ENCODE measurements at regions not wholly inside any gene's neighbourhood (a gene's known extent, or its start where the extent isn't known, plus 50 kb on each side); places are given as distances from the start of the nearest gene placed in this dataset.
A peak's percentile ranks its signal among the peaks of the same experiment; 100 is the strongest.

- no peak for DNase-seq
Observed at GRCh38 chr2:153105829-153106578, 372.6 kb downstream of the RPRM start.

DNA sequence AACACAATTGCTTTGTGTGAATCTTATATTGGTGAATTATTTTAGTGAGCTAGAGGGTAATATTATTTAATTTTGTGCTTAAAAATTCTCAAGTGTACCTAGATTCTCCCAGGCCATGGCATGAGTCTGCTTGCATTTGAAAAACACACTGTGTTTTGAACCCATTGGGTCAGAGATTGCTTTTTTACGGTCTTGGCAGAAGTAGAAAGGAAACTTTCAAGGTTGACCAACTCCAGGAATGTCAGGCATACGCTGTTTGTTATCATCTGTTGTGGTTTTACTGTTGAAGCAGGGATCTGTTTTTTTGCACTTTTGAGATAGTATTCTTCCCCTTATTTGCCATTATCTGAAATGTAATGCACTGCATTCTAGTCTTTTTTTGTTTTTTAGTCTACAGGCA, 377.4 kb downstream of the RPRM start:
- no peak for DNase-seq

- DNase-seq, result no peak
Observed at GRCh38 chr2:153100151-153100550, 378.4 kb downstream of the RPRM start.

GRCh38 chr2:153098073-153098472, 379.7 kb downstream of the ARL6IP6 start:
- no peak for DNase-seq

DNA sequence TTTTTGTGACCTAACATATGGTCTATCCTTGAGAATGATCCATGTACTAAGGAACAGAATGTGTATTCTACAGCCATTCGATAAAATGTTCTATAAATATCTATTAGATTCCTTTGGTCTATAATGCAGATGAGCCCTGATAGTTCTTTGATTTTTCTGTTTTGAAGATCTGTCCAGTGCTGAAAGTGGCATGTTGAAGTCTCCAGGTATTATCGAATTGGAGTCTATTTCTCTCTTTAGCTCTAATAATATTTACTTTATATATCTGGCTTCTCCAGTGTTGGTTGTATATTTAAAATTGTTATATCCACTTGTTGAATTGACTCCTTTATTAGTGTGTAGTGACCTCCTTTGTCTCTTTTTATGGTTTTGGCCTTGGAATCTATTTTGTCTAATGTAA, 377.9 kb downstream of the ARL6IP6 start:
- no peak for DNase-seq

DNA sequence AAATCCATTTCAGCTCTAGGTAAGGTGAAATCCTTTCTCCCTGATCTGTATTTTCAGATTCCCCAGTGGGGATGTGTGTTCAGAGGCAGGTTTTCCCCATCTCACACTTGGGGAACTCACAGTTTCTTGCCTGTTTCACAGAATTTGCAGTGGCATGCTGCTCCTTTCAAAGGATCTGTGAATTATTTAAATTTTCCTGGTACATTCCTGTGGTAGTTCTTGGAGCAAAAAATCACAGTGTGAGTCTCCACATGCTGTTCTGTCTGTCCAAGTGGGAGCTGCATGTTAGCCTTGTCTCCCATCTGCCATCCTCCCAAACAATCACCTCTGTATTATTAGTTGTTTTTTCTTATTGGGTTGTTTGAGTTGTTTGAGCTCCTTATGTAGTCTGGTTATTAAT, 372.9 kb downstream of the ARL6IP6 start:
- no peak for DNase-seq

GRCh38 chr2:153079315-153079714, 360.9 kb downstream of the ARL6IP6 start:
- DNase-seq, result no peak

DNA sequence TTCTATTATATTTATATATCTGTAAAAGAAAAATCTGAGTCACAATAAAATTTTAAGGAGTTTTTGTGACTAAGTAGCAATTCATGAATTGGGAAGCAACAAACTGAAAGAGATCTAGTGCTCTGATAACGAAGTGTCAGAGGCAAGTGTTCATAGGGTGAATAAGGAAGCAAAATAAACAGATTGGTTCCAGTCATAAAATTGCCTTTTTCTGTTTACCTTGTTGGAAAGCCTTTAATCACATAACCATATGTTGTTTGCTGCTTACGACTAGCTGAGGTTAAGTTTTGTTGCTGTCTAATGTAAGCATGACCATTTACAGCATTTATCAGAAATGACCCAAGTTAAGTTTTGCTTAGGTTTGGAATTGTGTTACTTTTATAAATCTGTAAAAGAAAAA, 358.9 kb downstream of the ARL6IP6 start:
- no peak for DNase-seq

DNA sequence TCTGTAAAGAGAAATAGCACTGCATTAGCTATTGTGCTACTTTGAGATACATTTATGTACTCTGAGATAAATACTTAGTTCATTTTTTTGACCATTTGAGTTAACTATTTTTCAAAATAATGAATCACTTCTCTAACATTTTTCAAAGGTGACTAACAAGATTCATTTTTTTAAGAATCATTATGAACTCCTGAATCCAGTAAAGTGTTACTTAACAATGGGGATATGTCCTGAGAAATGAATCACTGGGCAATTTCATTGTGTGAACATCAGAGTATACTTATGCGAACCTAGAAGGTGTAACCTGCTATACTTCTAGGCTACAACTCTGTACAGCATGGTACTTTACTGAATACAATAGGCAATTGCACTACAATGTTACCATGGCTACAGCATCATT, 355.8 kb downstream of the ARL6IP6 start:
- DNase-seq, result no peak

DNA sequence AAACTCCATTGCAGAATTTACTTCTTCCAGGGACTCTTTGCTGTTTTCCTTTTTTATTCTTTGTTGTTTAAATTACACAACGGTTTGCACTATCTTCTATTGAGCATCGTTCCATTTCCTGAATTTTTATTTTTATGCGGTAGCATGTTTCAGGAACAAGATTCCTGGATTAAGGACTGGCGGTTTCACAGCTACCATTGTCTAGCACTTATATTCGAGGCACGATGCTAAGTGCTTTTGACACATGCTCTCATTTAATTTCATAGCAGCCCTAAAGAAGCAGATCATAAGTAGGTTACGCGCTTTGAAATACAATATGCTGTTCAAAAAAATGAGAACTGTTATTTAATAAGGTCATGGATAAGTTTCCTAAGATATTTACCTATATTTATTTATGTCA, 354.4 kb downstream of the ARL6IP6 start:
- DNase-seq, result no peak

- DNase-seq, result no peak
Observed at GRCh38 chr2:153072077-153072476, 353.7 kb downstream of the ARL6IP6 start.

- DNase-seq, result no peak
Observed at GRCh38 chr2:153071090-153071489, 352.7 kb downstream of the ARL6IP6 start.

- no peak for DNase-seq
Observed at GRCh38 chr2:153068915-153069314, 350.5 kb downstream of the ARL6IP6 start.

GRCh38 chr2:153068052-153068451, 349.6 kb downstream of the ARL6IP6 start:
- DNase-seq, result no peak

DNA sequence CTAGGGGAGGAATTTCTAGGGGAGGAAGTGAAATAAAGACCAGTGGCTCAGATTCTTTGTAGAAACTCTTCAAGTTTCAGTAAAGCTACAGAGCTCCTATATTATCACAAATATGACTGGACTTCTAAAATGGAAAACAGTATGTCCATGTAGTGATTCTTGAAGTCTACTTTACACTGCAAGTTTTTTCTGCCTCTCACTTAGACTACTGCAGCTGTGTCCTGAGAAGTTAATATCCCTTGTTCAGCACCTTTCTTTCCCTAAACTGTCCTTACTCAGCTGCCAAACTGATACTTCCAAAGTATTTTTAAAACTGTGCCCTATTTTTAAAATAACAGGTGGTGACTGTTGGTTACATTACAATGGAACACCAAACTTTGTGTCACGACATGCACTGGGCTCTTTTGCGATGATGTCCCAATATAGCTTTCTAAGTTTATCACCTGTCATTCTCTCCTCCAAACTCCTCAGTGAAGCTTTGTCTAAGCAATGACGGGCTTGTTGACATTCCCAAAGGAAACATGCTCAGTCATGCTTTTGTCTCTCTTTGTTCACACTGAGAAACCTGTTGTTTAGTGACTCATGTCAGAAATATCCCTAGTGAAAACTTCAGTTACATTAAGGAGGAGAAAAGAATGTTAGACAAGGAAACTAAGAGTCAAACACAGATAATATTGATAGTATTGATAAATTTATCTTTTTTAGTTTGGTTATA, 341.1 kb downstream of the ARL6IP6 start:
- no peak for DNase-seq

DNA sequence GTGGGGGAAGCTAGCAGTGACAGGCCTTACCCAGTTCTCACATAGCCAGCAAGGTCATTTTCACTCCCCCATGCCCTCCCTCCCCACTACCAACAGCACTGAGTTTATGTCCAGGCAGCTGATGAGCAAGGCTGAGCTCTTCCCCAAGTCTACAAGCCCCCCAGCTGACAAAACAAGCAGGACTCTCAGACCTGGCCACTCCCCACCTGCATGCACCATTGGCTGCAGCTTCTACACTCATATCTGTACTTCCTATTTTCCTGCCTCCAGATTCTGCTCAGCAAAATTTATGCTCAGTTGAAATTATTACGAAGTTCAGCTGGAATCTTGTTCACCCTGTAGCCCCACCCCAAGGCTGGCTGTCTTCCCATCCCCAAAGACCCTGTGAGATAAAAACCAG, 339.3 kb downstream of the ARL6IP6 start:
- no peak for DNase-seq

DNA sequence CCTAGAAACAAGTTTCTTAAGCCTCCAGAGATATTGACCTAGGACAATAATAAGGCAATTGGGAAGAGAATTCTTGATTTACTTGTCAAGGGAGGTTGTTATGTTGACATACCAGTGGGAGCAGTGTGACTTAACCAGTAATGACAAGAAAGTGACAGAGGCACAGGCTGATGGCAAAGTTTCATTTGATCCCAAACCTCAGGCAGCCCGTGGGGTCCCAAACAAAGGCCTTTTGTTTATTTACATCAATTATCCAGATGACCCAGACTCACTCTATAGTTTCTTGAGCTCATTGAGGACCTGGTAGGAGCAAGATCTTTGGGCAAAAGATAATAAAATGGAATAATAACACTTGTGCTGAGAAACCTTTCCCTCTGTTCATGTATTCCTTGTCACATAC, 336.8 kb downstream of the ARL6IP6 start:
- DNase-seq, result no peak

- DNase-seq, result no peak
Observed at GRCh38 chr2:153052807-153053559, 334.6 kb downstream of the ARL6IP6 start.

DNA sequence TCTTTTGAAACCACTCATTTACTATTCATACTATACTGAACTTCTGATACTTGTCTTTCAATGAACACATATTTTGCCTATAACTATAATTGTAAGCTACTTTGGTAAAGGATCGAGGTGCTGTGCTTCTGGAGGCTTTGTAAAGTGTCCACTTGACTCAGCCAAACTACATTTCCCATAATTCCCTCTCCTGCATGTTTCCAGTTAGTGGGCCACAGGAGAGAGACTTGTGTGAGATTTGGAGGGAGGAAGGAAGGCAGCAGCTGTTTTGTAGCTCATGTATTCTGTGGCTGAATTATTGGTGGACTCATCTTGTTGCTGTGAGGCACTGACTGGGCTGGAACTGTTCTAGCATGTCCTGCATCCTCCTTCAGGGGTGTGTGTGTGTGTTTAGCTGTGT, 328.8 kb downstream of the ARL6IP6 start:
- DNase-seq, result no peak

DNA sequence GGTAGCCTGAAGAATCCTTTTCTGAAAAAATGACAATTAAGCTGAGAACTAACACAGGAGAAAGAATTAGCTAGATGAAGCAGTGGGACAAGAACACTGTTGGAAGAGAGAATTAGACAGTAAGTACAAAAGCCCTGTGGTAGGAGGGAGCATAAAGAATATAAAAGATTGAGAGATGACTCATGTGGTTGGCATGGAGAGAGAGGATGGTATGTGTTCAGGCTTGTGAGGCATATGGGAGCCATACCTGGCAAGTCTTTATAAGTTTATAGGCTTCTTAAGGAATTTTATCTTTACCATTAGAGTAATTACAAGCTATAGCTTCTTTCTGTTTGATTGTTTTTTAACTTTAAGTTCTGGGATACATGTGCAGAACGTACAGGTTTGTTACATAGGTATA, 325.0 kb downstream of the ARL6IP6 start:
- no peak for DNase-seq

GRCh38 chr2:153028626-153029025, 310.2 kb downstream of the ARL6IP6 start:
- DNase-seq, result peak in 1 of 51 donors; percentile 7

DNA sequence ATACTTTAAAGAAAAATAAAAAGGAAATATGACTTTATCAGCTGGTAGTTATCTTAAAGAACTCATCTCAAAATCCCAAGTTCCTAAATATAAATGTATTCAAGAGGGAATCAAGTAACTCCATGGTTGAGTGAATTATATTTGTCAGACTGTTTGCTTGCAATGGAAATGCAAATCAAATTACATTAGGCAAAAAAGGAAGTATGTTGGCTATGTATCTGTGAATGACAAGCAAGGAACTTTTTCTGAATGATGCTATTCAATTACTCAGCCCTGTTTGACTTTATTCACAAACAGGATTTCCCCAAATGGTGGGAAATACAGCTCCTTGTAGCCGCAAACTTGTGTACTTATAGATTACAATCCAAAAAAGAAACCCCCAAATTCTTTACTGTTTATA, 309.1 kb downstream of the ARL6IP6 start:
- DNase-seq, result no peak

DNA sequence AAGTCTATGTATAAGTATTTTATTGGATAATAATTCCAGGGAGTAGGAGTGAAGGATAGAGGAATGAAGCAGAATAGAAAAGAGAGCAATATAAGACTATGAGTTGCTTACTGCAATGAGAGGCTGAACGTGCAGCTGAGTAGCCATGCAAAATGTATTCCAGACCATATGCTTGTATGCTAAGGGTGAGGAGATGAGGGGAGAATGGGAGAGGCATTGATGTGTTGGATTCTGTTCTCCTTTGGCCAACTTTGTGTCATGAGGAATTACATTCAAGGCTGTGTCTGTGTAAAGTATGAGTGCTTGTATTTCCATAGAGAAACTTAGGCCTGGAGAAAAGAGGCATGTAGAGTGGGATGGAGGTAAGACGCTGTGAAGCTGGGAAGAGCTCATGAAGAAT, 301.8 kb downstream of the ARL6IP6 start:
- DNase-seq, result no peak
